GM21529 (cell line): ENCODE measurements at regions not wholly inside any gene's neighbourhood (a gene's known extent, or its start where the extent isn't known, plus 50 kb on each side); places are given as distances from the start of the nearest gene placed in this dataset.

Experiments used
- ATAC-seq: cut with Tn5 transposase; IDR thresholded peaks from one replicate; pipeline ENCODE4 v1.9.1; 2021; ENCODE audit not compliant: unreplicated experiment

DNA sequence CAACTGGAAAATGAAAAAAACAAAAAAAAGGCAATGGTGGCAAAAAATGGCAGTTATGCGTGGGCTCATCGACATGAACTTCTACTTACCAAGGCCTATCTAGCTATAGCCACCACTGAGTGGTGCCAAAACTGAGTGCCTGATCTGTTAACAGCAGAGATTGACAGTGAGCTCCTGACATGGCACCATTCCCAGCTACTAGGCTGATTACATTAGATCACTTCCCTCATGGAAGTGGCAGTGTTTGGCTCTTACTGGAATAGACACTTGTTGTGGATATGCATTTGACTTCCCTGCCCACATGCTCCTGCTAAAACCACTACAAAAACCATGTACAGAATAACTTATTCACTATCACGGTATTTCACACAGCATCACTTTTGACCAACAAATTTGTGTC lies 216.1 kb upstream of the SGK1 start:
- ATAC-seq: no peak

DNA sequence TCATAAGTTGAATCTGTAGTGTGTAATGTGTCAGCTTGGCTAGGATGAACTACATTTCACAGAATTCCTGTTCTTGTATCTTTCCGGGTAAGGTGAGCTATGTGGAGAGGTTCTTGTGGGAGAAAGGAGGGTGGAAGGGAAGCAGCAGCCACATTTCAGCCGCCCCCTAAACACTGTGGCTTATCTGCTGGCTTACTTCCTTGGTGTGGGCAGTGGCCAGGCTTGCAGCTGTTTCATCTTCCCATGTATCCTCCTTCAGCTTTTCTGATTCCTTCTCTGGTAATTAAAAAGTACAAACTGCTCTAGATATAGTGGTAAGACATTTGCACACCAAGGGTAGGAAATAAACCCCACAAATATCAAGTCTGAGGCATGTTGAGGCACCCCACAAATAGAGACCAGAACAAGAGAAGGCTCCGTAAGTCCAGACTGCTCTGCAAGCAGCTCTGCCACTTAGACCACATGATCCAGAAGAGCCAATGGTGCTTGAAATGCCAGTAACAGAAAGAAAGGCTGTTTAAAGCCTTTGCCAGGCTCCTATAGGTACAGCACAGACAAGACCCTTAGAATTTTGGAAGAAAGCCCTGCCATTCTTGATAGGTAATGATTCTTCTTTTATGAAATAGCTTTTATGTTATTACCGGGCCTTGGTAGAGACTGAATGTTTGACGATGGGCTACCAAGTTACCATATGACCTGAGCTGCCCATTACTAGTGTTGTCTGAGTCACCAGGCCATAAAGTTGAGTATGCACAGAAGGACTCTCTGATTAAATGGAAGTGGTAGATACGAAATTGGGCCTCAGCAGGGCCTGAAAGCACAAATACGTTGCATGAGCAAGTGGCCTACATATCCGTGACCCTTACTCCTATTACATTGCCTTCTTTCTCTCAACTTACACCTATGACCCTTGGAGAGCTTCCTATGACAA lies 215.0 kb upstream of the SGK1 start:
- no peak for ATAC-seq

- no peak for ATAC-seq
Measured at GRCh38 chr6:134531611-134532010, 213.7 kb upstream of the SGK1 start.

- no peak for ATAC-seq
Measured at GRCh38 chr6:134531188-134531551, 213.3 kb upstream of the SGK1 start.

GRCh38 chr6:134529921-134530320 lies 212.0 kb upstream of the SGK1 start:
- no peak for ATAC-seq

GRCh38 chr6:134529305-134529704 lies 211.4 kb upstream of the SGK1 start:
- no peak for ATAC-seq

GRCh38 chr6:134527108-134527787 lies 209.3 kb upstream of the SGK1 start:
- ATAC-seq: no peak

DNA sequence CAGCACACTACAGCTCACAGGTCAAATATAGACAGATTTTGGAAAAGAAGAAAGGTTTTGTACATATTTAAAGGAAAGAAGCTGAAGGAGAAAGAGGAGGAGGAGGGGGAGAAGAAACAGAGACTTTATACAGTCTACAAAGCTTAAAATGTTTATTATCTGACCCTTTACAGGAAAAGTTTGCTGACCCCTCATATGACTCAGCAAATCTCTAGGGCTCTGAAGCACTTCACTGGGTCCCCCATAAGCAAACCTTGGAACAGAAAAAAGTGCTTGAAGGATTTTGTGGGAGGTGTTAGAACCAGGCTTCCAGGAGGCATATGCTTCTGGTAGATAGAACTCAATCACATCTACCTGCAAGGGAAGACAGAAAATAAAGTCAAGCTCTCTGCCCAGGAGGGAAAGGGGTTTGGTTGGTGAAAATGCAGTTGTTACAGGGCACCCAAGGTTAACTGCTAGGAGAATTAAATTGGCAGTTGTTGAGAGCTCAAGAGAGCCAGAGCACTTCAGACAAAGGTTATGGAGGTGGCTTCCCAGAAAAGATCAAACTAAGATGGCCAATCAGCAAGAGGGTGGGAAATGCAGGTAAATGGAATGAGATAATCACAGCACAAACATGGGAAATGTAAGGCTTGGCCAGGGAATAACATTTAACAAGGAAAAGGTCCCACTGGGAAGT lies 207.4 kb upstream of the SGK1 start:
- no peak for ATAC-seq

- no peak for ATAC-seq
Measured at GRCh38 chr6:134523903-134524650, 206.2 kb upstream of the SGK1 start.

DNA sequence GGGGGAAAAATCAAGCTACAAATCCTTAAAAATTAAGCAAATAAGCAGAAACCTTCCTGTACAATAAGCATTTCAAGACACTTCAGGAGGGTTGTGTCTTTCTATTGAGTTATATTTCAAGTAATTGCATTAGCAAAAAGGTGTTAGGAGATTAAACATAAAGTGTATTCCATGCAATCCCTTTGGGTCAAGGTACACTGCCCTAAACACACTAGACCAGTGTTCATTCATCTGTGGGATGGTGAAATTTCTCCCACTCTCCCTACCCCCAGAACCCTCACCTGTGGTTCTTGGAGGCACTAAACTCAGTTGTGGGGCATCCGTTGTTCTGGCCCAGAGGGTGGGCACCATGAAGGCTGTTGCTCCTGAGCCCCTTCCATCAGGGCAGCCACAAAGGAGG lies 205.1 kb upstream of the SGK1 start:
- ATAC-seq: no peak

DNA sequence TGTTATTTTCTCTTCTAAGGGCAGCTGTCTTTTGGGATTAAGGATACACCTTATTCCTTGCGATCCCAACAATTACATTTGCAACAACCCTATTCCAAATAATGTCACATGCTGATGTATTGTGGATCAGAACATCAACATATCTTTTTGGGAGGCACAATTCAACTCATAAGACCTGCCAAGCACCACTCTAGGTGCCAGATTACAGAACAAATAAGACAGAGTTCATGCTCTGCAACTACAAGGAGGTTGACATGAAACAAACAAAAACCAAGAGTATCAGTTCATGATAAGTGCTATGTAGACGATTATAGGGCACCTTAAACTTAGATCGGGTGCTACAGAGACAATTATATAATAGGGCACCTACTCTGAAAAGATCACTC lies 203.2 kb upstream of the SGK1 start:
- no peak for ATAC-seq

DNA sequence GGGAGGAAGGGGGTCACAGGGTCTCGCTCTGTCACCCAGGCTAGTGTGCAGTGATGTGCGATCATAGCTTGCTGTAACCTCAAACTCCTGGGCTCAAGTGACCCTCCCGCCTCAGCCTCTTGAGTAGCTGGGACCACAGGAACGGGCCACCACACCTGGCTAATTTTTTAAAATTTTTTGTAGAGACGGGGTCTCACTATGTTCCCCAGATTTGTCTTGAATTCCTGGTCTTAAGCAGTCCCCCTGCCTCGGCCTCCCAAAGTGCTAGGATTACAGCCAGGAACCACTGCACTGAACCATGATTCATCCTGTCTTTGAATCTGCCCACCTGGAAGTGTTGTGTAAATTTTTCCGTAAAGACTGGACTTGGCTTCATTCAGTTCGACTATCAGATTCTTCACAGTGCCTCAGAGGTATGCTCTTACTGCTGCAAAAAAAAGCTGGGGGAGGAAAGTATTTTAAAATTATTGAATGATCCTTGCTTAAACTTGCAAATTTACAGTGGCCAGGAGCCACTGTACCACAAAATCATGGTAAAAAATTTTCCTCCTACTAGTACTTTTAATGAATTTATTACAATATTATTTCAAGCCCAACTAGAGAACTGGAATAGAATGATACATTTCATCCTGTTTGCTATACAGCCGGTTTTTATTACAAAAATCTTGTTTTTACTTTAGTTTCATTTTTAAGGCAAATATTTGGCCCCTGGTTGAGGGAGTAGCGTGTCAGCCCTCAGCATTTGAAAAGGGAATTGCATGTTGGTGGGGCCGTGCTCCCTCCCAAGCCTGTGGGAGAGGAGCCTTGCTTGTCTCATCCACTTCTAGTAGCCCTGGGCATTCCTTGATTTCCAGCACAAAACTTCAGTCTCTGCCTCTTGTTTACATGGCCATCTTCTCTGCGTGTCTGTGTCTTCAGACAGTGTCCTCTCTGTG lies 202.5 kb upstream of the SGK1 start:
- ATAC-seq: no peak

DNA sequence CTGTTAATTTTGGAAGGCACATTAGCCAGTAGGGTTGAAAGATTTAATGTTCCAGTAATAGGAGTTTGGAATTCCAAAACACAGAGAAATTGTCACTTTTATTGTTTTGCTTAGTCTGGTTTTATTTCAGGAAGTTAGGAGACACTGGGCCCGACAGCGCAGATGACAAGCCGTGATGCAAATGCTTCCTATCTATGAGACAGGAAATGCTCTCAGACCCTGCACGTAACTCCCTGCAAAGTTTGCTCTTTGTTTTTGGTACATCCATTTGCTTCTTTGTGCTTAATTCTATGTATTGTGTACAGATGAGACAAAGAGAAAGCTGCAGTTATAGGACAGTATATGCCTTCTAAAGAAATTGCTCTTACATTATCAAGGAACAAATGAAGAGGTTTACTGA lies 201.6 kb upstream of the SGK1 start:
- ATAC-seq: peak; percentile 74

DNA sequence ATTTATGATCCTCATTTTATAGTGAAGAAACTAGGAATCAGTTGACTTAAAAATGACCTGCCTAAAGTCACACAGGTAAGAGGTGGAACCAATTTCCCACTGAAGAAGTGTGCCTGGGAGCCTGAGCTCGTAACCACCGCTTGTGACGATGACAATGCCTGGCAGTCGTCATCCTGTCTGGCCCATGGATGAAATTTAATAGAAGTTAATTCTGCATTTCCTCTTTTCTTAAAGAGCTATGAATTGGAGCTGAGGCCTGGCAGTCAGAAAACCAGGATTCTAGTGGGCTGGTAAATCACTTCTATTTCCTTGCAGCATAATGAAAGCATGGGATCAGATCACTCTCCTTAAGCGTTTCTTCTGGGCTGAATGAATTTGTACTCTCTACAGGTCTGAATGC lies 200.0 kb upstream of the SGK1 start:
- no peak for ATAC-seq

DNA sequence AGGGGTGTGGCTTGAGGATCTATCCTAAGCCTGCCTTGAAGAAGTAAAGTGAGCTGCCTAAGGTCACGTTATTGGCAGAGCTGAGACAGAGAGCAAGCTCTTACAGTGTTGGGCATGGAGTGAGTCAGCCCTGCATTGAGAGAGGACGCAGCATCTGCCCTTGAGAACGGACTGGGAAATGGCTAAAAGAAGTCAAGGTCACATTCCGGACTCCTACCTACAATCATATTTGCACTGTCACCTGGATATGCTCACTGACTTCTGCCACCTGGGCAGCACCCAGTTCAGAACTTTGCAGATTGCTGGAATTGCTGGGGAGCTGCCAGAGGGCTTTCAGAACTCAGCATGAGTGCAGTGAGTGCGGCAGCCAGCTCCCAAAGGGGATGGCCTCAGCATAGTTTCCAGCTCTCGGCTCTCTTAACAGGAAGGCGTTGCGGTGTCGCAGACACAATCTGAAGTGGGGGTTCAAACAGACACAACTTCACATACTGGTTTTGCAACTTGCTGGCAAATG lies 199.3 kb upstream of the SGK1 start:
- ATAC-seq: no peak

DNA sequence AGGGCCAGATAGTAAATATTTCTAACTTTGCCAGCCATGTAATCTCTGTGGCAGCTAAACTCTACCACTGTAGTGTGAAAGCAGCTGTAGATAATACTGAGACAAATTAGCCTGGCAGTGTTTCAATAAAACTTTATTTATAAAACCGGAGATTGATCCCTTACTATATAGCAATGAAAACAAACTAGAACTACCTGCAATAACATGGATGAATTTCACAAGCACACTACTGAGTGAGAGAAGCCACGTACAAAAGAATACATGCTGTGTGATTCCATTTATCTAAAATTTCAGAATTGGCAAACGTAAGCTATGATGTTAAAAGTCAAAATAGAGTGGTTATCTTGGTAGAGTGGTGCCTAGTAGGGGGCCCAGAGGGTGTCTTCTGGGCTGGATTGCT lies 198.7 kb upstream of the SGK1 start:
- ATAC-seq: no peak

DNA sequence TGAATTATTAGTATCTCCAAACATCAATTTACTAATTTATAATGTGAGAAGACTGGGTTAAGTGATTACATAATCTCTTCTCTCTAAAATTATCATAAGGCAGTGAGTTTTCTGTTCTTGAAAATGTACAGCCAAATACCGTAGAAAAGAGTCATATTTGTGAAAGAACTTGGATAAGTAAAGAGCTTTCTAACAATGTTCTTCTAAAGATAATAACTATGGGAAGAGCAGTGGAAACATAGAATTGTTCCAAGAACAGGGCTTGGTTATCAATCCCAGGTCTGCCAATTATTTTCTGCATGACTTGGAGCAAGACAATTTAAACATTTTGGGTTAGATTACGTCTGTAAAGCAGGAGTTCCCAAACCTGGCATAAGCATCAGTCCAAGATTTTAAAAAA lies 198.1 kb upstream of the SGK1 start:
- ATAC-seq: no peak

- ATAC-seq: no peak
Measured at GRCh38 chr6:134512981-134513391, 195.1 kb upstream of the SGK1 start.

DNA sequence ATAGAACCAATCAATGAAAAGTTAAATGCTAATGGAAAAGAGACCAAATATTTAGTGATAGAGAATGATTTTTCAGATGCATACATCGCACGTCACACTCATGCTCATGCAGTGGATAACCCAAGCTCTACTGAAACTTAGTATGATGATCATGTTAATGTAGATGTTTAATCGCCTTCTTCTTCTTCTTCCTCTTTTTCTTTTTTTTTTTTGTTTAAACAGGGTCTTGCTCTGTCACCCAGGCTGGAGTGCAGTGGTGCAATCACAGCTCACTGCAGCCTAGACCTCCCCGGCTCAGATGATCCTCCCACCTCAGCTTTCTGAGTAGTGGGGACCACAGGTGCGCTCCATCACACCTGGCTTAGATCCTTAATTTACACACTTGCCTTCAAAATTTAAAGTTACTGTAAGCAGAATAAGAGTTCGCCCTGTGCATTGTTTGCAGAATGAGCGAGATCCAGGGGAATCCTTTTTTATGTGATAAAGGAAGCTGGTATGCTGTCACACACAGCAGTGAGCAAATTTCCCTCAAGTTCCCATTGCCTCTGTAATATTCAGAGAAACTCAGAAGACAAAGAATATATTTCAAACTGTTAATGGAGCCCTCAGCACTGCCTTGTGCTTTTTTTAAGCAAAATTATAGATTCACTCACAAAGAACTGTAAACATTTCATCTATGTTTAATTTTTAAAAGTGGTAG lies 194.2 kb upstream of the SGK1 start:
- no peak for ATAC-seq
